ENCODE measurements at regions not wholly inside any gene's neighbourhood (a gene's known extent, or its start where the extent isn't known, plus 50 kb on each side); places are given as distances from the start of the nearest gene placed in this dataset.

DNA sequence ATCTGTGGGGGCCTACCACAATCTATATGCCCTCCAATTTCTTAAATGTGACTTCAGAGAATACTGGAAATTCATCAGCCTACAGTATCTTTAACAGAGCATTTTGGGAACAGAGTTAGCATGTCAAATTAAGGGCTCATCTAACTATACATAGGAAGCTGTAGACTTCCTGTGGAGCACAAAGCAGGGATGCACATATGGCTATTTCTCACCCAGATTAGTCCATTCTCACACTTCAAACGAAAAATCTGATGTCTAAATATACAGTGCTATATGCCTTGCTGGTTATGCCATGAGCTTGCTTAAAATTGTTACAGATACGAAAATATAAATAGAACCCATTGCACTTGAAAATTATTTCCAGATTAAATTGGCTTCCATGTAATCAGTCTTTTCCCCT is 1922.8 kb downstream of the MRPL39 start:
- TF ChIP-seq, protein P1, sequence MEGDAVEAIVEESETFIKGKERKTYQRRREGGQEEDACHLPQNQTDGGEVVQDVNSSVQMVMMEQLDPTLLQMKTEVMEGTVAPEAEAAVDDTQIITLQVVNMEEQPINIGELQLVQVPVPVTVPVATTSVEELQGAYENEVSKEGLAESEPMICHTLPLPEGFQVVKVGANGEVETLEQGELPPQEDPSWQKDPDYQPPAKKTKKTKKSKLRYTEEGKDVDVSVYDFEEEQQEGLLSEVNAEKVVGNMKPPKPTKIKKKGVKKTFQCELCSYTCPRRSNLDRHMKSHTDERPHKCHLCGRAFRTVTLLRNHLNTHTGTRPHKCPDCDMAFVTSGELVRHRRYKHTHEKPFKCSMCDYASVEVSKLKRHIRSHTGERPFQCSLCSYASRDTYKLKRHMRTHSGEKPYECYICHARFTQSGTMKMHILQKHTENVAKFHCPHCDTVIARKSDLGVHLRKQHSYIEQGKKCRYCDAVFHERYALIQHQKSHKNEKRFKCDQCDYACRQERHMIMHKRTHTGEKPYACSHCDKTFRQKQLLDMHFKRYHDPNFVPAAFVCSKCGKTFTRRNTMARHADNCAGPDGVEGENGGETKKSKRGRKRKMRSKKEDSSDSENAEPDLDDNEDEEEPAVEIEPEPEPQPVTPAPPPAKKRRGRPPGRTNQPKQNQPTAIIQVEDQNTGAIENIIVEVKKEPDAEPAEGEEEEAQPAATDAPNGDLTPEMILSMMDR (IDR thresholded peaks at IDR 0.05) = no peak
- TF ChIP-seq POLR2A (IDR thresholded peaks at IDR 0.05) (no peak), EP300 (IDR thresholded peaks at IDR 0.05) (no peak)
